GM18505 (cell line): ENCODE measurements at regions not wholly inside any gene's neighbourhood (a gene's known extent, or its start where the extent isn't known, plus 50 kb on each side); places are given as distances from the start of the nearest gene placed in this dataset.

Experiments used
- ATAC-seq: cut with Tn5 transposase; IDR thresholded peaks from one replicate; pipeline ENCODE4 v1.9.1; 2021; ENCODE audit not compliant: unreplicated experiment
- POLR2A ChIP-seq: IDR thresholded peaks from 4 replicates; pipeline ENCODE4 v1.6.1; 2011; ENCODE audit warnings: borderline replicate concordance; ENCODE audit not compliant: insufficient read depth, insufficient read length; ENCODE audit errors: extremely low read depth

- no peak for TF ChIP-seq POLR2A
- ATAC-seq: no peak
Measured at GRCh38 chr1:105793536-105794146, 1262.8 kb upstream of the PRMT6 start.

GRCh38 chr1:105795741-105796140 lies 1260.7 kb upstream of the PRMT6 start:
- ATAC-seq: no peak
- no peak for TF ChIP-seq POLR2A

- TF ChIP-seq POLR2A: no peak
Measured at GRCh38 chr1:105830571-105831146, 1225.8 kb upstream of the PRMT6 start.

GRCh38 chr1:105838071-105838470 lies 1218.4 kb upstream of the PRMT6 start:
- ATAC-seq: no peak
- TF ChIP-seq POLR2A: no peak

More at GRCh38 chr1:105830571-105831146, 1225.8 kb upstream of the PRMT6 start:
- no peak for ATAC-seq

- ATAC-seq: no peak
Measured at GRCh38 chr1:105865546-105865945, 1190.9 kb upstream of the PRMT6 start.

GRCh38 chr1:105872817-105873216 lies 1183.7 kb upstream of the PRMT6 start:
- TF ChIP-seq POLR2A: no peak

More at GRCh38 chr1:105865546-105865945, 1190.9 kb upstream of the PRMT6 start:
- no peak for TF ChIP-seq POLR2A

GRCh38 chr1:105874621-105875020 lies 1181.9 kb upstream of the PRMT6 start:
- ATAC-seq: peak; percentile 75
- TF ChIP-seq POLR2A: no peak

More at GRCh38 chr1:105872817-105873216, 1183.7 kb upstream of the PRMT6 start:
- no peak for ATAC-seq

GRCh38 chr1:105886309-105886708 lies 1170.2 kb upstream of the PRMT6 start:
- ATAC-seq: no peak
- no peak for TF ChIP-seq POLR2A

- no peak for ATAC-seq
- no peak for TF ChIP-seq POLR2A
Measured at GRCh38 chr1:105891308-105891707, 1165.2 kb upstream of the PRMT6 start.

GRCh38 chr1:105894006-105894405 lies 1162.5 kb upstream of the PRMT6 start:
- ATAC-seq: no peak
- no peak for TF ChIP-seq POLR2A

GRCh38 chr1:105909811-105910210 lies 1146.7 kb upstream of the PRMT6 start:
- ATAC-seq: no peak
- no peak for TF ChIP-seq POLR2A

- no peak for TF ChIP-seq POLR2A
- no peak for ATAC-seq
Measured at GRCh38 chr1:105914403-105914802, 1142.1 kb upstream of the PRMT6 start.

GRCh38 chr1:105934806-105935205 lies 1121.7 kb upstream of the PRMT6 start:
- TF ChIP-seq POLR2A: no peak
- no peak for ATAC-seq

- no peak for TF ChIP-seq POLR2A
- ATAC-seq: no peak
Measured at GRCh38 chr1:105964879-105965278, 1091.6 kb upstream of the PRMT6 start.

- no peak for ATAC-seq
- no peak for TF ChIP-seq POLR2A
Measured at GRCh38 chr1:105997516-105997915, 1059.0 kb upstream of the PRMT6 start.

GRCh38 chr1:106022312-106022902 lies 1034.1 kb upstream of the PRMT6 start:
- ATAC-seq: no peak
- TF ChIP-seq POLR2A: no peak
